Endothelial cell of umbilical vein (primary cell): ENCODE measurements at regions not wholly inside any gene's neighbourhood (a gene's known extent, or its start where the extent isn't known, plus 50 kb on each side); places are given as distances from the start of the nearest gene placed in this dataset.

ENCODE experiments used
- BruUV-seq: library from RNA; stranded (reverse); fragments of 400-500 nt; replicated peaks from 2 replicates; lab custom pipeline; 2021; lab: Mats Ljungman, UMichigan
- CTCF ChIA-PET: fragments of 300-600, 350-600 bp; sonication (Branson Sonifier 250); formaldehyde crosslinking; loops from one replicate; lab custom pipeline; 2021; ENCODE audit warnings: antibody characterized with exemption, inconsistent platforms; lab: Charles Lee
- POLR2A ChIA-PET: fragments of 300-600, 350-600 bp; sonication (Branson Sonifier 250); formaldehyde crosslinking; loops from one replicate; lab custom pipeline; 2021; ENCODE audit warnings: antibody characterized with exemption, inconsistent platforms; lab: Charles Lee
- DNase-seq: peaks from one replicate; pipeline ENCODE4 v3.0.0-alpha.2; 2011; ENCODE audit warnings: low read depth, low spot score
- FAIRE-seq: peaks from 2 replicates; lab custom pipeline; 2011; peaks lifted over from hg19 to GRCh38; lab: Jason Lieb, UNC
- H2AFZ ChIP-seq: 2 replicates; pipeline ENCODE4 v1.6.0; 2012; ENCODE audit warnings: low read depth, low read length, control low read depth, inconsistent platforms
- H3K27ac ChIP-seq: 2 replicates; pipeline ENCODE4 v1.5.1; 2011; ENCODE audit warnings: low read depth, mild to moderate bottlenecking, control low read depth, low read length, moderate library complexity; ENCODE audit not compliant: insufficient read depth
- H3K27me3 ChIP-seq, 2 experiments: 2 replicates each; pipeline versions ENCODE4 v1.6.0 to v1.6.1; 2011; ENCODE audit warnings: low read length in 2 of 2, mixed read lengths in 1 of 2; ENCODE audit not compliant: control insufficient read depth in 2 of 2, insufficient read depth in 2 of 2
- H3K36me3 ChIP-seq, 2 experiments: 2 replicates in 1 of 2; 3 replicates in 1 of 2; pipeline ENCODE4 v1.5.1; 2011; ENCODE audit warnings: low read length in 2 of 2, mild to moderate bottlenecking in 1 of 2, moderate library complexity in 1 of 2; ENCODE audit not compliant: control insufficient read depth in 2 of 2, insufficient read depth in 2 of 2; ENCODE audit errors: extremely low read depth in 1 of 2
- H3K4me1 ChIP-seq: 3 replicates; pipeline ENCODE4 v1.5.1; 2011; ENCODE audit warnings: mild to moderate bottlenecking, low read length; ENCODE audit not compliant: control insufficient read depth, insufficient read depth; ENCODE audit errors: extremely low read depth
- H3K4me2 ChIP-seq: 2 replicates; pipeline ENCODE4 v1.6.1; 2011; ENCODE audit warnings: low read length, control low read depth, mixed read lengths; ENCODE audit not compliant: insufficient read depth
- H3K4me3 ChIP-seq, 3 experiments: fragments of 200-600 bp in 1 of 3; sonication (generic), shearing (Covaris generic) in 1 of 3; replicated peaks in 1 of 3; 2 replicates each; pipeline ENCODE4 v1.5.1; 2011 to 2016; ENCODE audit warnings: control low read depth in 3 of 3, low read length in 3 of 3, mild to moderate bottlenecking in 2 of 3, inconsistent platforms in 1 of 3, low read depth in 1 of 3, moderate library complexity in 1 of 3; ENCODE audit not compliant: insufficient read depth in 1 of 3
- H3K79me2 ChIP-seq: 2 replicates; pipeline ENCODE4 v1.6.0; 2012; ENCODE audit warnings: low read length, inconsistent platforms; ENCODE audit not compliant: control insufficient read depth, insufficient read depth
- H3K9ac ChIP-seq: replicated peaks from 2 replicates; pipeline ENCODE3; 2011; ENCODE audit warnings: low read length, control low read depth; ENCODE audit not compliant: insufficient read depth; ENCODE audit errors: extremely low read depth
- H3K9me1 ChIP-seq: replicated peaks from 3 replicates; pipeline ENCODE4 v1.6.0; 2011; ENCODE audit warnings: mild to moderate bottlenecking, low read length; ENCODE audit not compliant: control insufficient read depth, insufficient read depth; ENCODE audit errors: extremely low read depth
- H3K9me3 ChIP-seq: replicated peaks from 2 replicates; pipeline ENCODE4 v1.5.1; 2012; ENCODE audit warnings: low read length, inconsistent platforms; ENCODE audit not compliant: control insufficient read depth, insufficient read depth
- H4K20me1 ChIP-seq: replicated peaks from 2 replicates; pipeline ENCODE3; 2011; ENCODE audit warnings: mild to moderate bottlenecking, low read length; ENCODE audit not compliant: control insufficient read depth, insufficient read depth; ENCODE audit errors: extremely low read depth
- EZH2 ChIP-seq: IDR thresholded peaks from 2 replicates; pipeline ENCODE4 v1.6.1; 2012; ENCODE audit warnings: borderline replicate concordance, low read depth, mild to moderate bottlenecking, moderate library complexity, low read length, inconsistent platforms; ENCODE audit not compliant: severe bottlenecking
- FOS ChIP-seq: IDR thresholded peaks from 2 replicates; pipeline ENCODE4 v1.6.1; 2011; ENCODE audit warnings: mild to moderate bottlenecking, low read length, moderate library complexity, borderline replicate concordance; ENCODE audit not compliant: insufficient read depth
- GATA2 ChIP-seq: IDR thresholded peaks from 2 replicates; pipeline ENCODE4 v1.7.0; 2011; ENCODE audit warnings: low read depth, mild to moderate bottlenecking, moderate library complexity, mixed read lengths, low read length; ENCODE audit not compliant: insufficient read length, insufficient read depth
- JUN ChIP-seq: IDR thresholded peaks from 2 replicates; pipeline ENCODE4 v1.6.1; 2011; ENCODE audit warnings: borderline replicate concordance, low read depth; ENCODE audit not compliant: insufficient read length, insufficient read depth
- MYC ChIP-seq: IDR thresholded peaks from one replicate; pipeline ENCODE4 v1.6.1; 2011; ENCODE audit warnings: mild to moderate bottlenecking, low read depth, low read length
- POLR2AphosphoS5 ChIP-seq: IDR thresholded peaks from 2 replicates; pipeline ENCODE4 v1.6.1; 2012; ENCODE audit warnings: low read depth, mild to moderate bottlenecking, control low read depth, low read length, moderate library complexity; ENCODE audit not compliant: insufficient read depth
- dilution Hi-C: fragments of 300-500 bp; cut with MboI; formaldehyde crosslinking; loops from one replicate; pipeline ENCODE4 v1.15.0; 2019; ENCODE audit warnings: low sequenced_read_pairs; ENCODE audit not compliant: extremely low pct_ligation_motif_present
- intact Hi-C: fragments of 100-400 bp; cut with micrococcal nuclease; formaldehyde crosslinking; loops from one replicate; pipeline ENCODE4 v1.10.0; 2022
- TF ChIP-seq, protein P1 (sequence below): IDR thresholded peaks from 2 replicates; pipeline ENCODE4 v1.6.1; 2011; ENCODE audit not compliant: insufficient read depth, insufficient read length
- TF ChIP-seq, protein P2 (sequence below), 2 donors: IDR thresholded peaks; 1 replicate in 1 of 2; 2 replicates in 1 of 2; pipeline ENCODE4 v1.5.1; 2011; ENCODE audit warnings: low read length in 2 of 2, mild to moderate bottlenecking in 2 of 2, moderate library complexity in 2 of 2, control low read depth in 1 of 2, inconsistent platforms in 1 of 2, low read depth in 1 of 2; ENCODE audit not compliant: insufficient read depth in 1 of 2; ENCODE audit errors: extremely low read depth in 1 of 2

DNA sequence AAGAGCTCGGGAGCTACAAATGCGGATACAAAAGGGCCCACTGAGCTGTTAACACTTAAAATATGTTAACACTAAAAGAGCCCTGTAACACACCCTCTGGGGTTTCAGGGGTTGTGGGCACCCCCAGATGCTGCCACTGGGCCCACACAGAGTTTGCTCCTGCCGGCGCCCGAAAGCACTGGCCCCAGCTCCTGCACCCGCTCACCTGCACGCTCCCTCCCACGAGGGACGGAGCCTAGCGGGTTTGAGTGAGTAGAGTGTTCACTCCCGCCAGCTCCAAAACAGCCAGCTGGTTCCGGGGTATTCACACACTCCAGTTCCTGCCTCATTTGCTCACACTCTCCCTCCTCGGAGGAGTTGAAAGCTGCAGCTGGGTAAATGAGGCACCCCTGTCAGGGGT is 357.7 kb downstream of the ETNK1 start:
- intact Hi-C loops (no loop called here), dilution Hi-C loops (no loop called here)
- Histone ChIP-seq H3K27ac (no peak overlapping the region), H3K27me3 (no peaks in the 10 kb centered on the region), H3K4me3 (no peak overlapping the region), H4K20me1 (no peaks in the 10 kb centered on the region), H2AFZ (no peak overlapping the region), H3K9ac (no peak overlapping the region), H3K9me3 (no peaks in the 10 kb centered on the region), H3K4me2 (no peak overlapping the region), H3K36me3 (no peaks in the 10 kb centered on the region), H3K9me1 (no peaks in the 10 kb centered on the region), H3K79me2 (no peaks in the 10 kb centered on the region), H3K4me1 (peaks cover 13% of the 10 kb centered on the region)
- FAIRE-seq (no peak), DNase-seq (no peak)
- TF ChIP-seq MYC (no peak), GATA2 (no peak), EZH2 (no peak), POLR2AphosphoS5 (no peak), JUN (no peak), FOS (no peak)
- TF ChIP-seq, protein P1, sequence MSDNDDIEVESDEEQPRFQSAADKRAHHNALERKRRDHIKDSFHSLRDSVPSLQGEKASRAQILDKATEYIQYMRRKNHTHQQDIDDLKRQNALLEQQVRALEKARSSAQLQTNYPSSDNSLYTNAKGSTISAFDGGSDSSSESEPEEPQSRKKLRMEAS = no peak
- TF ChIP-seq, protein P2, sequence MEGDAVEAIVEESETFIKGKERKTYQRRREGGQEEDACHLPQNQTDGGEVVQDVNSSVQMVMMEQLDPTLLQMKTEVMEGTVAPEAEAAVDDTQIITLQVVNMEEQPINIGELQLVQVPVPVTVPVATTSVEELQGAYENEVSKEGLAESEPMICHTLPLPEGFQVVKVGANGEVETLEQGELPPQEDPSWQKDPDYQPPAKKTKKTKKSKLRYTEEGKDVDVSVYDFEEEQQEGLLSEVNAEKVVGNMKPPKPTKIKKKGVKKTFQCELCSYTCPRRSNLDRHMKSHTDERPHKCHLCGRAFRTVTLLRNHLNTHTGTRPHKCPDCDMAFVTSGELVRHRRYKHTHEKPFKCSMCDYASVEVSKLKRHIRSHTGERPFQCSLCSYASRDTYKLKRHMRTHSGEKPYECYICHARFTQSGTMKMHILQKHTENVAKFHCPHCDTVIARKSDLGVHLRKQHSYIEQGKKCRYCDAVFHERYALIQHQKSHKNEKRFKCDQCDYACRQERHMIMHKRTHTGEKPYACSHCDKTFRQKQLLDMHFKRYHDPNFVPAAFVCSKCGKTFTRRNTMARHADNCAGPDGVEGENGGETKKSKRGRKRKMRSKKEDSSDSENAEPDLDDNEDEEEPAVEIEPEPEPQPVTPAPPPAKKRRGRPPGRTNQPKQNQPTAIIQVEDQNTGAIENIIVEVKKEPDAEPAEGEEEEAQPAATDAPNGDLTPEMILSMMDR (IDR thresholded peaks at IDR 0.05; ENCODE audit: extremely low read depth in 1 of 2, insufficient read depth in 1 of 2, low read depth in 1 of 2, low read length in 2 of 2) = no peak
- no TSS peak for BruUV-seq
- POLR2A ChIA-PET = no interaction called here
- CTCF ChIA-PET = interaction anchor here (1.0 to 1.9 kb wide), 6 partner anchors 11 to 298 kb away, joined by 3 to 5 read pairs (median 4); no protein-coding TSS in a partner anchor
